ENCODE measurements at regions not wholly inside any gene's neighbourhood (a gene's known extent, or its start where the extent isn't known, plus 50 kb on each side); places are given as distances from the start of the nearest gene placed in this dataset.

DNA sequence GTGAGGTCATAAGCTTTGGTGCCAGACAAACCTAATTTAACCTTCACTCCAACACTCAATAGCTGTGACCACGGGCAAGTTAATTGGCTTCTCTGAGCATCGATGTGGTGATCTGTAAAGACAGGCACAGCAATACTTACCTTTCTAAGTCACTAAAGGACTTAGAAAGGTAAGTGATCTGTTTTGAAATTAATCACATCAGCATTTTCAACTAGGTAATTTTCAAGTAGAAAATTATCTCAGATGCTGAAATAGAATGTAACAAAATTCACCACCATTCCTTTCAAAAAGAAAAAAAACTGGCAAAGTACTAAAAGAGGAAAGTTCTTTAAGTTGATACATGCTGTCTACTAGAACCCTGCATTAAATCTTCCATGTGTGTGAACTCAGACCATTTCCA, 354.5 kb downstream of the ICE1 start:
- no peak for DNase-seq (ENCODE audit: low read depth)
- TF ChIP-seq CTCF (IDR thresholded peaks at IDR 0.05; ENCODE audit: insufficient read depth, low read length), result no peak
- H3K4me3 ChIP-seq (ENCODE audit: low read depth, low read length), result no peak overlapping the region

GRCh38 chr5:5772202-5772601, 349.7 kb downstream of the ICE1 start:
- TF ChIP-seq CTCF (IDR thresholded peaks at IDR 0.05; ENCODE audit: insufficient read depth, low read length), result no peak
- no peak for DNase-seq (ENCODE audit: low read depth)

GRCh38 chr5:5770825-5771224, 348.3 kb downstream of the ICE1 start:
- DNase-seq (ENCODE audit: low read depth), result no peak
- no peak for TF ChIP-seq CTCF (IDR thresholded peaks at IDR 0.05; ENCODE audit: insufficient read depth, low read length)
- no peak overlapping the region for H3K4me3 ChIP-seq (ENCODE audit: low read depth, low read length)

More at GRCh38 chr5:5772202-5772601, 349.7 kb downstream of the ICE1 start:
- H3K4me3 ChIP-seq (ENCODE audit: low read depth, low read length), result no peak overlapping the region

DNA sequence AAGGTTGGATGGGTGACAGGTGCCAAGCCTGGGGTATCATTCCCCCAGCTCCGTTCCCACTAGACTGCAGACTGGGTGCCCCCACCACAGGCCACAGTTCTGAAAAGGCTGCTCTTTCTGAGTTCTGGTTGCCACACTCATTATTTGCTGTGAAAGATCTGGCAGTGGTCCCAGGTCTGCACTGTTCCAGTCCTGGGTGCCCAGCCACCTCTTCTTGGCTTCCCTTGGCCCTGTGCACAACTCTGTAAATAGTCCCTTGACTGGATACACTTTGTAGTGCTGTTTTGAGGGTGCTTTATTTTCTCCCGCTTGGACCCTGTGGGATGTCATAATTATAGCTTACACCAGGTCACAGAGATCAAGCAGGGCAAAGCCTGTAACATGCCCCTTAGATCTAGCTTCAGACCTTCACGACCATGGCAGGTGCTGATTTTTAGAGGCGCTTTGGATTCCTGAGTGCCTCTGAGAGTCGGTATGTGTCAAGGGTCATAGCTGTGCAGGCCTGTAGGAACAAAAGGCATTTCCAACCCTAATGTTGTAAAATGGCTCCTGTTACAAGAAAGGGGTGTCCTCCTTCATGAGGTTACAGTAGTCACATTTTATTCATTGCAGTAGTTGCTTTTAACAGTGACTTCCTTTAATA, 344.9 kb downstream of the ICE1 start:
- no peak for DNase-seq (ENCODE audit: low read depth)
- H3K4me3 ChIP-seq (ENCODE audit: low read depth, low read length), result no peak overlapping the region
- no peak for TF ChIP-seq CTCF (IDR thresholded peaks at IDR 0.05; ENCODE audit: insufficient read depth, low read length)

- no peak for TF ChIP-seq CTCF (IDR thresholded peaks at IDR 0.05; ENCODE audit: insufficient read depth, low read length)
- DNase-seq (ENCODE audit: low read depth), result no peak
Observed at GRCh38 chr5:5765066-5765850, 342.8 kb downstream of the ICE1 start.

GRCh38 chr5:5764246-5764645, 341.8 kb downstream of the ICE1 start:
- no peak for DNase-seq (ENCODE audit: low read depth)
- no peak for TF ChIP-seq CTCF (IDR thresholded peaks at IDR 0.05; ENCODE audit: insufficient read depth, low read length)
- no peak overlapping the region for H3K4me3 ChIP-seq (ENCODE audit: low read depth, low read length)

More at GRCh38 chr5:5765066-5765850, 342.8 kb downstream of the ICE1 start:
- no peak overlapping the region for H3K4me3 ChIP-seq (ENCODE audit: low read depth, low read length)
